ENCODE measurements at regions not wholly inside any gene's neighbourhood (a gene's known extent, or its start where the extent isn't known, plus 50 kb on each side); places are given as distances from the start of the nearest gene placed in this dataset.

- Histone ChIP-seq H3K4me3 (no peak overlapping the region), H3K9me2 (ENCODE audit: insufficient read depth) (no peaks in the 10 kb centered on the region; the same call in 1 of the 2 replicates), H3F3A (ENCODE audit: insufficient read depth) (no peaks in the 10 kb centered on the region), H2AFZ (no peak overlapping the region), H3K4me1 (ENCODE audit: insufficient read depth) (no peaks in the 10 kb centered on the region), H3K4me2 (ENCODE audit: unreplicated experiment) (no peak overlapping the region), H3K9me3 (ENCODE audit: low read depth) (no peaks in the 10 kb centered on the region), H3K79me2 (ENCODE audit: insufficient read depth) (no peaks in the 10 kb centered on the region), H4K20me1 (ENCODE audit: insufficient read depth) (no peaks in the 10 kb centered on the region), H3K27ac (no peak overlapping the region), H3K9ac (no peak overlapping the region), H3K27me3 (replicated peaks; ENCODE audit: insufficient read depth) (no peaks in the 10 kb centered on the region), H3K36me3 (ENCODE audit: low read depth) (no peaks in the 10 kb centered on the region)
- WGBS, 2 experiments (ENCODE audit: low coverage in 1 of 2, low lambda C conversion rate in 2 of 2, missing lambda C conversion rate in 2 of 2): 21 to 32% methylated on average over 2 of the region's 2 CpGs
- DNase-seq: peak; percentile 1
- in situ Hi-C loops (cut with MboI): no loop called here
- TF ChIP-seq EZH2 (IDR thresholded peaks at IDR 0.05; ENCODE audit: insufficient read depth, poor library complexity, severe bottlenecking) (no peak), EZH2phosphoT487 (IDR thresholded peaks at IDR 0.05; ENCODE audit: insufficient read depth, low read depth) (no peak)
Observed at GRCh38 chr4:115790812-115791211, 677.4 kb upstream of the NDST4 start.

GRCh38 chr4:115781528-115782146, 668.2 kb upstream of the NDST4 start:
- H2AFZ ChIP-seq: no peak overlapping the region
- no peaks in the 10 kb centered on the region for H3K9me2 ChIP-seq (ENCODE audit: insufficient read depth)
- H3K9me3 ChIP-seq (ENCODE audit: low read depth): peaks cover under 1% of the 10 kb centered on the region
- H3K79me2 ChIP-seq (ENCODE audit: insufficient read depth): no peaks in the 10 kb centered on the region
- no peaks in the 10 kb centered on the region for H3K36me3 ChIP-seq (ENCODE audit: low read depth)
- H3F3A ChIP-seq (ENCODE audit: insufficient read depth): no peaks in the 10 kb centered on the region
- no peak overlapping the region for H3K9ac ChIP-seq
- H3K4me1 ChIP-seq (ENCODE audit: insufficient read depth): no peaks in the 10 kb centered on the region
- no peak overlapping the region for H3K4me3 ChIP-seq
- no peak for DNase-seq
- WGBS, 2 experiments (ENCODE audit: low coverage in 1 of 2, low lambda C conversion rate in 2 of 2, missing lambda C conversion rate in 2 of 2): 44 to 51% methylated on average over 10 of the region's 10 CpGs
- in situ Hi-C loops (cut with MboI): no loop called here
- no peak overlapping the region for H3K4me2 ChIP-seq (ENCODE audit: unreplicated experiment)
- H4K20me1 ChIP-seq (ENCODE audit: insufficient read depth): no peaks in the 10 kb centered on the region
- no peak for TF ChIP-seq EZH2 (IDR thresholded peaks at IDR 0.05; ENCODE audit: insufficient read depth, poor library complexity, severe bottlenecking)
- TF ChIP-seq EZH2phosphoT487 (IDR thresholded peaks at IDR 0.05; ENCODE audit: insufficient read depth, low read depth): no peak
- H3K27me3 ChIP-seq (replicated peaks; ENCODE audit: insufficient read depth): no peaks in the 10 kb centered on the region
- no peak overlapping the region for H3K27ac ChIP-seq

- Histone ChIP-seq H3K36me3 (ENCODE audit: low read depth) (no peaks in the 10 kb centered on the region), H4K20me1 (ENCODE audit: insufficient read depth) (no peaks in the 10 kb centered on the region), H3K4me3 (no peak overlapping the region), H3K9ac (no peak overlapping the region), H3K4me2 (ENCODE audit: unreplicated experiment) (no peak overlapping the region), H3F3A (ENCODE audit: insufficient read depth) (no peaks in the 10 kb centered on the region), H3K79me2 (ENCODE audit: insufficient read depth) (no peaks in the 10 kb centered on the region), H3K9me2 (ENCODE audit: insufficient read depth) (no peaks in the 10 kb centered on the region), H3K27ac (no peak overlapping the region), H3K9me3 (ENCODE audit: low read depth) (peaks cover 4% of the 10 kb centered on the region), H3K27me3 (replicated peaks; ENCODE audit: insufficient read depth) (no peaks in the 10 kb centered on the region), H2AFZ (no peak overlapping the region), H3K4me1 (ENCODE audit: insufficient read depth) (no peaks in the 10 kb centered on the region)
- no peak for TF ChIP-seq EZH2phosphoT487 (IDR thresholded peaks at IDR 0.05; ENCODE audit: insufficient read depth, low read depth)
- in situ Hi-C loops (cut with MboI): no loop called here
- DNase-seq: no peak
Observed at GRCh38 chr4:115780835-115781234, 667.4 kb upstream of the NDST4 start.

GRCh38 chr4:115780268-115780667, 666.8 kb upstream of the NDST4 start:
- Histone ChIP-seq H3K9ac (no peak overlapping the region), H3K9me2 (ENCODE audit: insufficient read depth) (no peaks in the 10 kb centered on the region), H3K9me3 (ENCODE audit: low read depth) (peaks cover 4% of the 10 kb centered on the region), H4K20me1 (ENCODE audit: insufficient read depth) (no peaks in the 10 kb centered on the region), H2AFZ (no peak overlapping the region), H3K27ac (no peak overlapping the region), H3F3A (ENCODE audit: insufficient read depth) (no peaks in the 10 kb centered on the region), H3K27me3 (replicated peaks; ENCODE audit: insufficient read depth) (no peaks in the 10 kb centered on the region), H3K4me1 (ENCODE audit: insufficient read depth) (no peaks in the 10 kb centered on the region), H3K4me2 (ENCODE audit: unreplicated experiment) (no peak overlapping the region), H3K79me2 (ENCODE audit: insufficient read depth) (no peaks in the 10 kb centered on the region), H3K4me3 (no peak overlapping the region), H3K36me3 (ENCODE audit: low read depth) (no peaks in the 10 kb centered on the region)
- in situ Hi-C loops (cut with MboI): no loop called here
- no peak for DNase-seq
- 34 to 39% methylated on average over 4 of the region's 4 CpGs for WGBS, 2 experiments (ENCODE audit: low coverage in 1 of 2, low lambda C conversion rate in 2 of 2, missing lambda C conversion rate in 2 of 2)
- TF ChIP-seq EZH2phosphoT487 (IDR thresholded peaks at IDR 0.05; ENCODE audit: insufficient read depth, low read depth): no peak

GRCh38 chr4:115770046-115770543, 656.7 kb upstream of the NDST4 start:
- no peaks in the 10 kb centered on the region for H3K36me3 ChIP-seq (ENCODE audit: low read depth)
- no peaks in the 10 kb centered on the region for H3F3A ChIP-seq (ENCODE audit: insufficient read depth)
- no peaks in the 10 kb centered on the region for H3K9me3 ChIP-seq (ENCODE audit: low read depth)
- no peaks in the 10 kb centered on the region for H4K20me1 ChIP-seq (ENCODE audit: insufficient read depth)
- no peak for DNase-seq
- H2AFZ ChIP-seq: no peak overlapping the region
- no peaks in the 10 kb centered on the region for H3K79me2 ChIP-seq (ENCODE audit: insufficient read depth)
- no peaks in the 10 kb centered on the region for H3K4me1 ChIP-seq (ENCODE audit: insufficient read depth)
- H3K9ac ChIP-seq: no peak overlapping the region
- no peak overlapping the region for H3K4me3 ChIP-seq
- H3K27me3 ChIP-seq (replicated peaks; ENCODE audit: insufficient read depth): no peaks in the 10 kb centered on the region
- no peaks in the 10 kb centered on the region for H3K9me2 ChIP-seq (ENCODE audit: insufficient read depth)
- no peak for TF ChIP-seq EZH2phosphoT487 (IDR thresholded peaks at IDR 0.05; ENCODE audit: insufficient read depth, low read depth)
- TF ChIP-seq EZH2 (IDR thresholded peaks at IDR 0.05; ENCODE audit: insufficient read depth, poor library complexity, severe bottlenecking): no peak
- H3K27ac ChIP-seq: no peak overlapping the region
- no peak overlapping the region for H3K4me2 ChIP-seq (ENCODE audit: unreplicated experiment)
- in situ Hi-C loops (cut with MboI): no loop called here

Measured in GM23248 (cell line).